Stimulated activated memory B cell treated with anti-CD40 and anti-IgM and Interleukin-4, amounts not matched to agents 10 μg/mL and 1 μg/mL and 100 μg/mL, for 72 hours (primary cell): ENCODE measurements at regions not wholly inside any gene's neighbourhood (a gene's known extent, or its start where the extent isn't known, plus 50 kb on each side); places are given as distances from the start of the nearest gene placed in this dataset.

ENCODE experiments used
- ATAC-seq: fragments of 150-1000 bp; cut with Tn5 transposase; 2 replicates; pipeline ENCODE4 v1.10.0; 2021
- H3K27ac Mint-ChIP-seq: one replicate; pipeline ENCODE4 v1.8.0; 2022; ENCODE audit warnings: mild to moderate bottlenecking, mixed read lengths
- H3K27me3 Mint-ChIP-seq: one replicate; pipeline ENCODE4 v1.8.0; 2022; ENCODE audit warnings: mixed read lengths
- H3K36me3 Mint-ChIP-seq: one replicate; pipeline ENCODE4 v1.8.0; 2022; ENCODE audit warnings: mixed read lengths
- H3K4me1 Mint-ChIP-seq: one replicate; pipeline ENCODE4 v1.8.0; 2022; ENCODE audit warnings: mixed read lengths
- H3K4me3 Mint-ChIP-seq: one replicate; pipeline ENCODE4 v1.8.0; 2022; ENCODE audit warnings: mild to moderate bottlenecking, moderate library complexity, mixed read lengths
- H3K9me3 Mint-ChIP-seq: one replicate; pipeline ENCODE4 v1.8.0; 2022; ENCODE audit warnings: mixed read lengths

DNA sequence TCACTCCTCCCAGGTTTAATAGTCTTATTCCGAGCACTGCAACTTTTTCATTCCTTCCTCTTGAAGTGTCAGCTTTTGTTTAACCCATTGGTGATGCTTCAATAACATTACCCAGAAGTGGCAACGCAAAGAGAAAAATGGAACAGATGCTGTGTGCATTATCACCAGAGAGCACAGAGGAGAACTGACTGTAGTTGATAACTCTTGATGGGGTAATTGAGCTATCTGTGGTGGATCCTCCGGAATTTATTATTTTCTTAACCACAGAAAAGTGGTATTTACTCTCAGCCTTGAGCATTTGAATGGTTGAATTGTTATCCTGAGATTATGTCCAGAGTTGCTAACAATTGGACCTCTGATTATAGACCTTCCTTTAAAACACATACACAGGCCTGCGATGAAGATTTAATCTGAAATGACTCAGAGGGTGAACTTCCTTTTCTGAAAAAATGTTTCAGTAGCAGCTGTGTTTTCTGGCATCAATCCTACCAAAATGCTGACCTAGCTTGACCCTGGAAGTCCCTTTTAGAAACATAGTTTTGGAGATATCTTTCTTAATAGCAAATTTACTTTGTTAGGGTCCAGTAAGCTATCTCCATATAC, 1584.4 kb upstream of the LRRTM3 start:
- Mint-ChIP-seq H3K9me3 (peaks cover 3% of the 10 kb centered on the region), H3K27ac (no peak overlapping the region), H3K36me3 (no peaks in the 10 kb centered on the region), H3K4me3 (no peak overlapping the region), H3K27me3 (no peaks in the 10 kb centered on the region), H3K4me1 (no peaks in the 10 kb centered on the region)
- ATAC-seq = no peak

DNA sequence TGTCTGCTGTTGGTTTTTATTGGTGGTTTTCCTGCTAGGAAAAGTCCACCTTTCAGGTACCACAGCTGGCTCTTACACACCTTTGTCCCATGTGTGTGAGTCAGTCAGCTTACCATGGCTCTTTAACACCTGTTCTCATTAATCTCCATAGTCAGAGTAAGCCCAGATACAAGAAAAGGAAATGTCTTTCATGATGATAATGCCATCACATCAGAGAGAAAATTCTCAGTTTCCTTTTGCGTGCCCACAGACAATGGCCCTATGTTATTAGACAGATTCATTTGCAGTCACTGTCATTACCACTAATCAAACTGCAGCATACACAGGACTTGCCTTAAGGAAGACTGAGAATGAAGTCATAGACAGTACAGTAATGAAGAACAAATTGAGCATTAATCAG, 1583.6 kb upstream of the LRRTM3 start:
- Mint-ChIP-seq H3K4me1 (no peaks in the 10 kb centered on the region), H3K27ac (no peak overlapping the region), H3K9me3 (peaks cover 3% of the 10 kb centered on the region), H3K4me3 (no peak overlapping the region), H3K36me3 (no peaks in the 10 kb centered on the region), H3K27me3 (no peaks in the 10 kb centered on the region)
- no peak for ATAC-seq

DNA sequence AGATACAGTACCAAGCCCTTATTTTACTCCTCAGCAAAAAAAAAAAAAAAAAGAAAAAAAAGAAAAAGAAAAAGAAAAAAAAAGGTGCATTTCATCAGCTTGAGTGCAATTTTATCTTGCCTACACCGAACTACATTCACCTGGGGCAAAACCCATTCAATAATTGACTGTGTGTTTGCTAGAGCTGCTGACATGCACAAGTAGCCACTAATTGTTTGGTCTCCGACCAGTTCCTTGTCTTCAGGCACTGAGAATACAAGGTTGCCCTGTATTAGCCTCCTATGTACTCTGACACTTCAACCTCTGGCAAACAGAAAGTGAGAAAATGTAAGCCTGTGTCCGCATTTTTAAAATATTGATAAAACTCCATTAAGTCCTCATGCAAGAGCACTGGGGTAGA, 1579.4 kb upstream of the LRRTM3 start:
- no peak for ATAC-seq
- no peak overlapping the region for H3K4me3 Mint-ChIP-seq
- no peaks in the 10 kb centered on the region for H3K4me1 Mint-ChIP-seq
- H3K27me3 Mint-ChIP-seq = no peaks in the 10 kb centered on the region
- H3K36me3 Mint-ChIP-seq = no peaks in the 10 kb centered on the region
- peaks cover 9% of the 10 kb centered on the region for H3K9me3 Mint-ChIP-seq
- H3K27ac Mint-ChIP-seq = no peak overlapping the region

DNA sequence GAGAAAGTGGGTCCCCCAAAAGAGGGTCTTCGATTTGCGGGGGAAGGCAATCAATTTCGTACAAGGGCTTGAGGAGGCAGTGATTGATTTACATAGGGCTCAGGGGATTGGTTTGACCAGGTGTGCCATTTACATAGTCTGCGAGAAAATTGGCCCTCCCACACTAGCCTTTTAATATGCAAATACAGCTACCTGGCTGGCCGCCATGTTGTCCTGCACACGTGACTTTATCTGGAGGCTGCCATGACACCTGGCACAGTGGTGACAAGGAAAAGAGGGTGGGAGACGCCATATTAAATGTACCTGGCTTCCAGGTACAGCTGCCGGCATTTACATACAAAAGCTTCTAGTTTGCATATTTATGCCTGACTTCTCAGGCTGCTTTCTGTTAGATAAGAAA, 1577.2 kb upstream of the LRRTM3 start:
- Mint-ChIP-seq H3K27me3 (no peaks in the 10 kb centered on the region), H3K27ac (no peak overlapping the region), H3K9me3 (peaks cover 6% of the 10 kb centered on the region), H3K4me3 (no peak overlapping the region), H3K4me1 (no peaks in the 10 kb centered on the region), H3K36me3 (no peaks in the 10 kb centered on the region)
- no peak for ATAC-seq

DNA sequence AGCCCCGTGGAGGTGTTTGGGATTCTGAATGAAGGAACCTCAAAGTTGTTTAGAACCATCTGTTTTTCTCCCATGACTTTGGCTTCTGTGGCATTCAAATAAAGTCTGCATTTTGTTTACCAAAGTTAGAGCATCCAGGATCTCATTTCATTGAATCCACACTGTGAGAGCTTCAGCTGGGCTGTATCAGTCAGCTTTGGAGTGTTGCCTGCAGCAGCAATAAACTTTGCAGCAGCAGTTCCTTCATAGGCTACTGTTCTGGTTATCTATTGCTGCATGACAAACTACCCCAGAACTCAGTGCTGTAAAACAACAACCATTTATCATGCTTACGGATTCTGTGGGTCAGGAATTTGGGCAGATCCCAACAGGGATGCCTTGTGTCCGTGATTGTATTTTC, 1575.2 kb upstream of the LRRTM3 start:
- Mint-ChIP-seq H3K36me3 (no peaks in the 10 kb centered on the region), H3K4me3 (no peak overlapping the region), H3K9me3 (peaks cover 10% of the 10 kb centered on the region), H3K27ac (no peak overlapping the region), H3K27me3 (no peaks in the 10 kb centered on the region), H3K4me1 (no peaks in the 10 kb centered on the region)
- no peak for ATAC-seq

DNA sequence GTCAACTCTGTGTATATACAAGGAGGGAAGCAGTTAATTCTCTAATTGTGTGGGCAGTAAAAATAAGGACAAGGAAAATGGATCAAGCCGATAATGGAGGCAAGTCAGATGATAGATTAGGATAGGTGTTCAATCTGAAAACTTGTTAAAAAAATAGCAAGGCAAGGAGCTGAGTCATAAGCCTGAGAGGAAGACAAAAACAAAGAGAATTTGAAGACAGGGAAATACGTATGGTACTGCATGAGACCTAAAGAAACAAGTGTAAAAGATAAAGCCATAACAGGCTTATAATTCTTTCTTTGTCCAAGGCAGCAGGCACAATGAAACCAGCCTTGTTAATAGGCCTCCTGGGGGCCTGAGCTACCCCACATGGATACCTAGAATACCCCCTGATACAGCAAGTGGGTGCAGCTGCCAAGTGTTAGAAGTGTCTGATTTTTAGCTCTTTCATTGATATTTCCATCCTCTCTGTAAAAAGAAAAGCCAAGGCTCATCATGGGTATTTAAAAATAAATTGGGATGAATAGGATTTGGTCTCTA, 1570.6 kb upstream of the LRRTM3 start:
- H3K27ac Mint-ChIP-seq = no peak overlapping the region
- no peaks in the 10 kb centered on the region for H3K27me3 Mint-ChIP-seq
- no peak for ATAC-seq
- no peaks in the 10 kb centered on the region for H3K36me3 Mint-ChIP-seq
- H3K4me3 Mint-ChIP-seq = no peak overlapping the region
- no peaks in the 10 kb centered on the region for H3K4me1 Mint-ChIP-seq
- H3K9me3 Mint-ChIP-seq = peaks cover 4% of the 10 kb centered on the region

DNA sequence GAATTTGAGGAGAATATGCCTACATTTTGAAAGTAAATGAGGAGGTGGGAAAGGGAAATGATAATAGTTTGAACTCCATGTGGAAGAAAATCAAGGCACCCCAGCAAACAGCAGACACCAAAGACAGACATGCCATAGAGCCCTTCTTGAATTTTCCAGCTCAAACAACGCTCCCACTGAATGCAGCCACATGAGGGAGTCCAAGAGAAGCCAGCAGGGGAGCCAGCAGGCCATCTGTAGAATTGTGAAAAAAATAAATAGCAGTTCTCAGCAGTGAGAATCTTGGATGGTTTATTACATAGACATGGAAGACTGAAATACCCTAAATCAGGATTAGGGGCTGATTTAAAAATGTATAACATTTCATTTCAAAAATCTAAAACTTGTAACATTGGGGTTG, 1567.3 kb upstream of the LRRTM3 start:
- H3K36me3 Mint-ChIP-seq = no peaks in the 10 kb centered on the region
- H3K4me1 Mint-ChIP-seq = no peaks in the 10 kb centered on the region
- H3K4me3 Mint-ChIP-seq = no peak overlapping the region
- H3K27ac Mint-ChIP-seq = no peak overlapping the region
- H3K9me3 Mint-ChIP-seq = peaks cover 7% of the 10 kb centered on the region
- ATAC-seq = no peak
- no peaks in the 10 kb centered on the region for H3K27me3 Mint-ChIP-seq

DNA sequence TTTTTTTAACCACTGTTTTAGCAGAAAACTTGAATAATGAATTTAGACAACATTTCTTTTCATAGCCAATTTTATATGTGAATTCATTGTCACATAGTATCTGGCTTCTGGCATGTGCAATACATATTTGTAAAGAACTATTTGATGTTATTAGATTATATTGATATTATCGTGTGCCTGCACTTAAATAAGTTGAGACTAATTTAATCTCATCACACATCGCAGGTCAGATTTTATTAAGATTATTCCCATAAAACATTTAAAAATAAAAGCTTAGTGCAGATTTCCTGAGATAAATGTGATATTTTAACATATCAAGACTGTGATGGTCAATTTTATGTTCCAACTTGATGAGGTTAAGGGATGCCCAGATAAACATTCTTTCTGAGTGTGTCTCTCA, 1565.3 kb upstream of the LRRTM3 start:
- H3K27ac Mint-ChIP-seq = no peak overlapping the region
- no peaks in the 10 kb centered on the region for H3K36me3 Mint-ChIP-seq
- no peaks in the 10 kb centered on the region for H3K4me1 Mint-ChIP-seq
- peaks cover 6% of the 10 kb centered on the region for H3K9me3 Mint-ChIP-seq
- ATAC-seq = no peak
- no peaks in the 10 kb centered on the region for H3K27me3 Mint-ChIP-seq
- H3K4me3 Mint-ChIP-seq = no peak overlapping the region

DNA sequence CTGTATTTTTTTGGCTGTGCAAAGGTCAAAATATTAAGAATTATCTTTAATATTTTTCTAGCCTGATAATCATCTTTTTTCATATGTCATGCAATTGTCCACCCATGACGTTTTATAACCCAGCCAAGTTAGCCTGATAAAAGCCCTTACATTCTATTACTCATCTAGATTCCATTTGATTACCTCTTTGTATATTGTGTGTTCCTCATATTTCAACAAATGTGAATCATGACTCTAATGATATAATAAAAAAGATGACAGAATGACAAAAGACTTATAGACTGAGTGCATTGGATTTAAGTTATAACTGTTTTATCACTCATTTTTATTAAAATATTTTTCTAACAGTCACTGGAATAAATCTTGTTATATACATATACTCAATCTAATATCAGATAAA, 1560.0 kb upstream of the LRRTM3 start:
- Mint-ChIP-seq H3K36me3 (no peaks in the 10 kb centered on the region), H3K9me3 (peaks cover 6% of the 10 kb centered on the region), H3K4me3 (no peak overlapping the region), H3K27ac (no peak overlapping the region), H3K4me1 (no peaks in the 10 kb centered on the region), H3K27me3 (no peaks in the 10 kb centered on the region)
- ATAC-seq = no peak

DNA sequence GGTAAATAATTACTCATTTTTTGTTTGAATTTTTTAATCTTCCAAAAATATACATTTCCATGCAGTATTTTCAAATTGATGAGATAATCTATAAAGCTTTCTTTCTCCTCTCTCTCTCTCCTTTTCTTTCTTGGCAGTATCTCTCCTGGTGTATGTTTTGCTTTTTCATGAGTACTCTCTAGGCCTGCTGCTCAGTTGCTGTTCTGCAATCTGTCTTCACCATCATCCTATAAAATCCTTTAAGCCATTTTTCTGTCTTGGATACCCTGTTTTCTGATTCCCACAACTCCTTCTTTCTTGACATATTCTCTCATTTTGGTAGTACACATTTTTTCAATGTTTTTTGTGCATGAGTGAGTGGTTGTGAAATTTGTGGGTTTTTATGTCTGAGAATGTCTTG, 1558.1 kb upstream of the LRRTM3 start:
- no peak for ATAC-seq
- Mint-ChIP-seq H3K36me3 (no peaks in the 10 kb centered on the region), H3K4me1 (no peaks in the 10 kb centered on the region), H3K27ac (no peak overlapping the region), H3K27me3 (no peaks in the 10 kb centered on the region), H3K4me3 (no peak overlapping the region), H3K9me3 (peaks cover 3% of the 10 kb centered on the region)

DNA sequence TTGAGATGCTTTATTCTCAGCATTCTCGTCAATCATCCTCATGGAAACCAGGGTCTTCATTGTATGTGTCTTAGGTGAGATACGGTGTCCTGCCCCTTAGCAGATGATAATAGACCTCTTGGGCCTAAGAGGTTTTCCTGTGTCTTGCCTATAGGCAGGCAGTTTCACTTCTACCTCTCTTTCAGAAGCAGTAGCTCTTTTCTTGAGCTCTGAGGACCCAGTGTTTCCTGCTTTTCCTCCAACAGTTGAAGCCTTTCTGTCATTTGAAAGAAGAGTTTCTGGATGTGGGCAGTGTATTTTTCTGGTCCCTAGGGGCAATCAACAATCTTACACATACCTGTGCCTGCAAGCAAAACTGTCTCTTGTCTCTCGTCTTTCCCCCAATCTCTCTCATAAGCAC, 1550.3 kb upstream of the LRRTM3 start:
- Mint-ChIP-seq H3K36me3 (no peaks in the 10 kb centered on the region), H3K4me3 (no peak overlapping the region), H3K27me3 (no peaks in the 10 kb centered on the region), H3K9me3 (peaks cover 6% of the 10 kb centered on the region), H3K27ac (no peak overlapping the region), H3K4me1 (no peaks in the 10 kb centered on the region)
- ATAC-seq = no peak

DNA sequence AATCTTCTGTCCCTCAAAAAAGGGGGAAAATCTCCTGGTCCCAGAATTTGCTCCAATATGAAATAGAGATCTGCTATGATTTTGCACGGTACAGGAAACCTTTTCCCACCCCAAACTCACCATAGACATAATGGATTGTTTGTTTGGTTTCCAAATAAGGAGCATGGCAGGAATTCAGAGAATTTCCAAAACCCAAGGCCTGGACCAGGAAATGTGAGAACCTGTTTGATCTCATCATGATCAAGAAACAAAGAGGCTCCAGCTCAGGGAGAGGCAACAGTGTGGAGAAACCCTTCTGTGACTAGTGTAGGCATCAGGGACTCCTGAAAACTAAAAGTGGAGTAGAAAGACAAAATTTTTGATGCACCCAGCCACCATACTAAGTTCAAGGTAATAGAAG, 1548.1 kb upstream of the LRRTM3 start:
- no peak for ATAC-seq
- Mint-ChIP-seq H3K27ac (no peak overlapping the region), H3K4me3 (no peak overlapping the region), H3K9me3 (peaks cover 6% of the 10 kb centered on the region), H3K27me3 (no peaks in the 10 kb centered on the region), H3K36me3 (no peaks in the 10 kb centered on the region), H3K4me1 (no peaks in the 10 kb centered on the region)

DNA sequence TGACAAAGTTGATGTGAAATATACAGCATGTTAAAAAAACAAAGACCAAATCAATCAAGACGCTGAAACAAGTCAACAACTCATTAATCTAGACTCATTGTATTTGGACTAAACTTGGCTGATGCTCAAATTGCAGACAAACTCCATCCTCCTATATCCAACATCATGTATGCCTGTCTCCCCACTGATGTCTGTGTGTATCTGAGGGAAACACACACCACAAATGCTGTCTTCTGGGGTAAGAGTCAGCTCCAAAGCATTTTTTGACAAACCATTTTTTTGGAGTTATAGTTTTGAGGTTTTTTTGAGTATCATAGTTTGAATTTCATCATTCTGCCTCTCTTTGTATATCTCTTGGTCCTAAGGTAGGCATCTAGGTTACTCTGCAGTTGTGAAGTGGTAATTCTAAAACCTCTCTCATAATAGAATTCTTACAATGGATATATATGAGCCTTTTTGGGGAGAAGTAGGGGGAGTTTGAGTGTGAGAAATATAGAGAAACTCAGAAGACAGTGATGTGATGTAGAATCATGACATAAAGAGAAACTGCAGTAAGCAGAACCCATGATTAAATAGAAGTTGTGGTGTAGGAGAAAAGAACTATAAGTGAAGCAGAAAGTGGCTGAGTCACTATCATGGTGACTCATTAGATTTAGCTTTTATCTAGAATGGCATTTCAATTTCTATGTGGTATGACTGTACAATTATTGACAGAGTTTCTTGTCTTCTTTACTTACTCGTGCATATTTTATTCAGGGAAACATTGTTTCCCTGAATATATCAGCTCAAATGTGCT, 1531.1 kb upstream of the LRRTM3 start:
- H3K27ac Mint-ChIP-seq = no peak overlapping the region
- no peaks in the 10 kb centered on the region for H3K4me1 Mint-ChIP-seq
- H3K4me3 Mint-ChIP-seq = no peak overlapping the region
- no peak for ATAC-seq
- H3K27me3 Mint-ChIP-seq = no peaks in the 10 kb centered on the region
- H3K36me3 Mint-ChIP-seq = no peaks in the 10 kb centered on the region
- H3K9me3 Mint-ChIP-seq = peaks cover 6% of the 10 kb centered on the region

DNA sequence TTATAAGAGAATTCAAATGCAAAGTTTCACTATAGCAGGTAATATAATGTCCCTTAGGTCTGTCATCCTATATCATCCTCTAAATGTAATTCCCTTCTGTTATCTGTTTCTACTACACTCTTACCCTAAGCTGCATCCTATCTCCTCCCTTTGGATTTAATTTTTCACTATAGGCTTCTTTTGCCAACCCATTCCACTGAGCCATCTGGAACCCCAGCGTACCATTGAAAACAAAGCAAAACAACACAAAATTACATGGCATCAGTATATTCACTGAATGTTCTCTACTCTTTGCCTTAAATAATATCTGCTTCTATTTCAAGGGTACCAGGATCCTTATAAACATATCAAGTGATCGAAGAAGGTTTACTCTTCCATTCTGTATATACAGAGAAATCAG, 1530.2 kb upstream of the LRRTM3 start:
- Mint-ChIP-seq H3K4me1 (no peaks in the 10 kb centered on the region), H3K4me3 (no peak overlapping the region), H3K27ac (no peak overlapping the region), H3K9me3 (peaks cover 6% of the 10 kb centered on the region), H3K27me3 (no peaks in the 10 kb centered on the region), H3K36me3 (no peaks in the 10 kb centered on the region)
- ATAC-seq = no peak

DNA sequence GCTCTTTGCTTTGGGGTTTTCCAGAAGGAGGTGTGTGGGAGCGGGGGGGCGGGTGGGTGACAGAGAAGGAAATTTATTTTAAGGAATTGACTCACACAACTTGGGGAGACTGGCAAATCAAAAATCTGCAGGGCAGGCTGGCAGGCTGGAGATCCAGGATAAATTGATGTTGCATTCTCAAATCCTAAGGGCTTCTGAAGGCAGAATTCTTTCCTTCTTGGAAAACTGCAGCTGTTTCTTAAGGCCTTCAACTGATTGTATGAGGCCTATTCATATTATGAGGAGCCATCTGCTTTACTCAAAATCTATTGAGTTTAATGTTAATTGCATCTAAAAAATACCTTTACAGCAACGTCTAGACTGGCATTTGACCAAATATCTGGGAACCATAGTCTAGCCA, 1528.8 kb upstream of the LRRTM3 start:
- ATAC-seq = no peak
- Mint-ChIP-seq H3K9me3 (peaks cover 6% of the 10 kb centered on the region), H3K36me3 (no peaks in the 10 kb centered on the region), H3K4me3 (no peak overlapping the region), H3K27ac (no peak overlapping the region), H3K4me1 (no peaks in the 10 kb centered on the region), H3K27me3 (no peaks in the 10 kb centered on the region)

DNA sequence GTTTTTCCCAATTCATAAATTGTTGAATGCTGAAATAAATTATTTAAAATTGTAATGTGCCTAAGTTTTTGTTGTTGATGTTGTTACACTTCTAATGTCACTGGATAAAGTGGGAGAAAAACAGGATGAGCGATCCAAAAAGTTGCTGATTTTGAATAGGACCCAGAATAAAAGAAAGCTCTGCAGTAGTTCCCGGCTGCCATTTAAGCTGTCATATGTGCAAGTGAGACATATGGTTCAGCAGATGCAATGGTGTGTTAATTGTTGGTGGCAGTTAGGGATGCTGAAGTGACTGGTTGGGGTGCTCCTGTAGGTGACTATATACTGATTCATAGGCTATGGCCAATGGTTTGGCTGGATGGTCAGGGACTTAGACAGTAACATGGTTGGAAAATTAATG, 1517.4 kb upstream of the LRRTM3 start:
- H3K4me1 Mint-ChIP-seq = no peaks in the 10 kb centered on the region
- no peak overlapping the region for H3K4me3 Mint-ChIP-seq

More for the DNA sequence above, 1517.4 kb upstream of the LRRTM3 start:
- no peaks in the 10 kb centered on the region for H3K27me3 Mint-ChIP-seq
- no peak for ATAC-seq
- H3K36me3 Mint-ChIP-seq = no peaks in the 10 kb centered on the region
- no peak overlapping the region for H3K27ac Mint-ChIP-seq
- H3K9me3 Mint-ChIP-seq = peaks cover 6% of the 10 kb centered on the region
